ENCODE measurements at regions not wholly inside any gene's neighbourhood (a gene's known extent, or its start where the extent isn't known, plus 50 kb on each side); places are given as distances from the start of the nearest gene placed in this dataset.

- DNase-seq, result no peak
- Histone ChIP-seq H3K4me1 (no peaks in the 10 kb centered on the region), H3K4me3 (no peak overlapping the region), H3K36me3 (no peaks in the 10 kb centered on the region), H3K27ac (replicated peaks) (no peak overlapping the region), H3K9me3 (replicated peaks) (peaks cover 9% of the 10 kb centered on the region), H3K27me3 (ENCODE audit: low read depth) (no peaks in the 10 kb centered on the region)
- TF ChIP-seq CTCF (IDR thresholded peaks at IDR 0.05; ENCODE audit: borderline replicate concordance), result no peak
- intact Hi-C loops (cut with micrococcal nuclease), result no loop called here
Observed at GRCh38 chr7:125555916-125556315, 626.3 kb upstream of the POT1 start.

DNA sequence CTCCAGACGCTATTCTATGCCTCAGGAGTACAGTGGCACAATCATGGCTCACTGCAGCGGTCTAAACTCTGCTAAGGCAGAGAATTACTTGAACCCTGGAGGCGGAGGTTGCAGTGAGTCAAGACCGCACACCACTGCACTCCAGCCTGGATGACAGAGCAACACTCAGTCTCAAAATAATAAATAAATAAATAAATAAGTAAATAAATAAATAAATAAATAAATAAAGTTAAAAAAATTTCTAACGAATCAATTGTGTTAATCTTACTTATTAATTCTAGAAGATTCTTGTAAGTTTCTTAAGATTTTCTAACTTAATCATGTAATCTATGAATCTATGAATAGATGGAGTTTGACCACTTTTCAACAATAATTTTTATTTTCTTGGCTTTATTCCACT, 621.4 kb upstream of the POT1 start:
- intact Hi-C loops (cut with micrococcal nuclease), result no loop called here
- H3K36me3 ChIP-seq, result no peaks in the 10 kb centered on the region
- no peak overlapping the region for H3K4me3 ChIP-seq
- H3K27ac ChIP-seq (replicated peaks), result no peak overlapping the region
- no peak for TF ChIP-seq CTCF (IDR thresholded peaks at IDR 0.05; ENCODE audit: borderline replicate concordance)
- peaks cover 5% of the 10 kb centered on the region for H3K9me3 ChIP-seq (replicated peaks)
- H3K27me3 ChIP-seq (ENCODE audit: low read depth), result no peaks in the 10 kb centered on the region
- no peak for DNase-seq
- H3K4me1 ChIP-seq, result no peaks in the 10 kb centered on the region

GRCh38 chr7:125547505-125547904, 617.9 kb upstream of the POT1 start:
- no peaks in the 10 kb centered on the region for H3K4me1 ChIP-seq
- no peak overlapping the region for H3K4me3 ChIP-seq
- no peak for TF ChIP-seq CTCF (IDR thresholded peaks at IDR 0.05; ENCODE audit: borderline replicate concordance)
- H3K36me3 ChIP-seq, result no peaks in the 10 kb centered on the region
- intact Hi-C loops (cut with micrococcal nuclease), result no loop called here
- no peak for DNase-seq
- H3K9me3 ChIP-seq (replicated peaks), result no peaks in the 10 kb centered on the region
- no peak overlapping the region for H3K27ac ChIP-seq (replicated peaks)
- H3K27me3 ChIP-seq (ENCODE audit: low read depth), result no peaks in the 10 kb centered on the region

DNA sequence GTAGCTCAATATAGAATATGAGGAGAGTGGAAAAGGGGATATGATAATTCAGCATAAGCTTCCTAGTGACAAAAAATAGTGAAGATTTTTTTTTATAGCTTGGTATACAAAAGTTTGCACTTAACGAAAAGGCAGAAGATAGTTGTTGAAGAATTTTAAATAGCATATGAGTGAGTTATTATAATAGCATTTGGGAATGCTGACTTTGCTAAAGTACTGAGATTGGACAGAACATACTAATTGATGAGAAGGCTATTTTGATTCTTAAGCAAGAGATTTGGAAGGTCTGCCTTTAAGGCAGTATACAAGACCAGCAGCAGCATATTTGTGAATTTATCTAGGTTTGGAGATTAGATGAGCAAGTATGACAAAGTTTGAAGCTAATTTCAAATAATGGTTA, 600.9 kb upstream of the POT1 start:
- no peaks in the 10 kb centered on the region for H3K27me3 ChIP-seq (ENCODE audit: low read depth)
- DNase-seq, result no peak
- TF ChIP-seq CTCF (IDR thresholded peaks at IDR 0.05; ENCODE audit: borderline replicate concordance), result no peak
- no peaks in the 10 kb centered on the region for H3K36me3 ChIP-seq
- H3K4me3 ChIP-seq, result no peak overlapping the region
- no peak overlapping the region for H3K27ac ChIP-seq (replicated peaks)
- intact Hi-C loops (cut with micrococcal nuclease), result no loop called here
- no peaks in the 10 kb centered on the region for H3K4me1 ChIP-seq
- no peaks in the 10 kb centered on the region for H3K9me3 ChIP-seq (replicated peaks)

DNA sequence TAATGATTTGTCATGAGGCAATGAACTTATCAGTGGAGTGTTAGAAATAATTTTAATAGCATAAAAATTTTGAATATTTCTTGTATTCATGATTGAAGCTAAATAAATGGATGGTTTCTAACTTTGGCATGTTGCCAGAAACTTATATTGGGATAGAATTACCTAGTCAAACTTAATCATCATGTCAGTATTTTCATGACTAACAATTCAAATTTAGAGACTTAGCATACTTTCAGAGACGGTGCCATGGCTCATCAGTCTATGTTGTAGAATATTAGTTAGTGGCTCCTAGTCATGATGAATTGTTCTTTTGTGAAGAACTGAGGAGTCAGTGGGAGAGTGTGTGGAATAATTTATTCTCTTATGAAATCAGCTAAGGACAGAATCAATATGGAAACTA, 599.6 kb upstream of the POT1 start:
- H3K36me3 ChIP-seq, result no peaks in the 10 kb centered on the region
- intact Hi-C loops (cut with micrococcal nuclease), result no loop called here
- H3K4me1 ChIP-seq, result no peaks in the 10 kb centered on the region
- no peaks in the 10 kb centered on the region for H3K27me3 ChIP-seq (ENCODE audit: low read depth)
- no peak for DNase-seq
- H3K27ac ChIP-seq (replicated peaks), result no peak overlapping the region
- H3K4me3 ChIP-seq, result no peak overlapping the region
- TF ChIP-seq CTCF (IDR thresholded peaks at IDR 0.05; ENCODE audit: borderline replicate concordance), result no peak
- no peaks in the 10 kb centered on the region for H3K9me3 ChIP-seq (replicated peaks)

- no peak overlapping the region for H3K4me3 ChIP-seq
- no peak for TF ChIP-seq CTCF (IDR thresholded peaks at IDR 0.05; ENCODE audit: borderline replicate concordance)
- H3K4me1 ChIP-seq, result no peaks in the 10 kb centered on the region
- H3K27ac ChIP-seq (replicated peaks), result no peak overlapping the region
- no peaks in the 10 kb centered on the region for H3K9me3 ChIP-seq (replicated peaks)
- H3K27me3 ChIP-seq (ENCODE audit: low read depth), result no peaks in the 10 kb centered on the region
- intact Hi-C loops (cut with micrococcal nuclease), result no loop called here
- H3K36me3 ChIP-seq, result no peaks in the 10 kb centered on the region
- no peak for DNase-seq
Observed at GRCh38 chr7:125526958-125527357, 597.3 kb upstream of the POT1 start.
